ENCODE measurements at regions not wholly inside any gene's neighbourhood (a gene's known extent, or its start where the extent isn't known, plus 50 kb on each side); places are given as distances from the start of the nearest gene placed in this dataset.

GRCh38 chr7:96638669-96639068 lies 71.0 kb downstream of the SEM1 start:
- no peak for DNase-seq (ENCODE audit: low read depth in 2 of 2)

GRCh38 chr7:96637522-96637921 lies 72.1 kb downstream of the SEM1 start:
- DNase-seq (ENCODE audit: low read depth in 2 of 2), result no peak

GRCh38 chr7:96636979-96637378 lies 72.7 kb downstream of the SEM1 start:
- DNase-seq (ENCODE audit: low read depth in 2 of 2), result no peak

GRCh38 chr7:96636342-96636860 lies 73.2 kb downstream of the SEM1 start:
- no peak for DNase-seq (ENCODE audit: low read depth in 2 of 2)

- DNase-seq (ENCODE audit: low read depth in 2 of 2), result no peak
These were observed 79.8 kb downstream of the SEM1 start for GRCh38 chr7:96629884-96630283.

GRCh38 chr7:96624954-96625353 lies 84.7 kb downstream of the SEM1 start:
- DNase-seq (ENCODE audit: low read depth in 2 of 2), result no peak

- DNase-seq (ENCODE audit: low read depth in 2 of 2), result no peak
These were observed 87.7 kb downstream of the SEM1 start for GRCh38 chr7:96621932-96622331.

GRCh38 chr7:96614154-96614867 lies 95.3 kb downstream of the SEM1 start:
- DNase-seq (ENCODE audit: low read depth in 2 of 2), result no peak

- DNase-seq (ENCODE audit: low read depth in 2 of 2), result no peak
These were observed 97.6 kb downstream of the SEM1 start for GRCh38 chr7:96612034-96612433.

GRCh38 chr7:96605045-96605716 lies 104.5 kb downstream of the SEM1 start:
- no peak for DNase-seq (ENCODE audit: low read depth in 2 of 2)

GRCh38 chr7:96599288-96599936 lies 110.2 kb downstream of the SEM1 start:
- no peak for DNase-seq (ENCODE audit: low read depth in 2 of 2)

GRCh38 chr7:96598421-96598820 lies 111.2 kb downstream of the SEM1 start:
- no peak for DNase-seq (ENCODE audit: low read depth in 2 of 2)

GRCh38 chr7:96596120-96596826 lies 113.4 kb downstream of the SEM1 start:
- no peak for DNase-seq (ENCODE audit: low read depth in 2 of 2)

- DNase-seq (ENCODE audit: low read depth in 2 of 2), result no peak
These were observed 117.6 kb downstream of the SEM1 start for GRCh38 chr7:96591900-96592676.

GRCh38 chr7:96591159-96591899 lies 118.3 kb downstream of the SEM1 start:
- no peak for DNase-seq (ENCODE audit: low read depth in 2 of 2)

- DNase-seq (ENCODE audit: low read depth in 2 of 2), result no peak
These were observed 120.6 kb downstream of the SEM1 start for GRCh38 chr7:96589038-96589437.

GRCh38 chr7:96579119-96579518 lies 130.5 kb downstream of the SEM1 start:
- DNase-seq (ENCODE audit: low read depth in 2 of 2), result no peak

- DNase-seq (ENCODE audit: low read depth in 2 of 2), result no peak
These were observed 131.0 kb downstream of the SEM1 start for GRCh38 chr7:96578606-96579005.

GRCh38 chr7:96563409-96563808 lies 146.2 kb downstream of the SEM1 start:
- no peak for DNase-seq (ENCODE audit: low read depth in 2 of 2)

GRCh38 chr7:96562966-96563365 lies 146.7 kb downstream of the SEM1 start:
- no peak for DNase-seq (ENCODE audit: low read depth in 2 of 2)

- DNase-seq (ENCODE audit: low read depth in 2 of 2), result no peak
These were observed 147.2 kb downstream of the SEM1 start for GRCh38 chr7:96562458-96562857.
